Epithelial cell of esophagus (primary cell): ENCODE measurements at regions not wholly inside any gene's neighbourhood (a gene's known extent, or its start where the extent isn't known, plus 50 kb on each side); places are given as distances from the start of the nearest gene placed in this dataset.
"Not testable (repeated sequence)": the region's sequence is repeated elsewhere in the genome, so short reads cannot be mapped to it uniquely, and the experiment has no call there.

Experiments
- DNase-seq: peaks from one replicate; pipeline ENCODE4 v3.0.0; 2010; ENCODE audit warnings: low read depth
- H3K4me3 ChIP-seq: 2 replicates; pipeline ENCODE4 v1.5.1; 2011; ENCODE audit warnings: mild to moderate bottlenecking, low read length, control low read depth
- TF ChIP-seq, protein P1 (sequence below): IDR thresholded peaks from 2 replicates; pipeline ENCODE4 v1.5.1; 2011; ENCODE audit warnings: low read depth, mild to moderate bottlenecking, low read length, control low read depth, inconsistent platforms; ENCODE audit not compliant: insufficient read depth; ENCODE audit errors: missing control alignments

DNA sequence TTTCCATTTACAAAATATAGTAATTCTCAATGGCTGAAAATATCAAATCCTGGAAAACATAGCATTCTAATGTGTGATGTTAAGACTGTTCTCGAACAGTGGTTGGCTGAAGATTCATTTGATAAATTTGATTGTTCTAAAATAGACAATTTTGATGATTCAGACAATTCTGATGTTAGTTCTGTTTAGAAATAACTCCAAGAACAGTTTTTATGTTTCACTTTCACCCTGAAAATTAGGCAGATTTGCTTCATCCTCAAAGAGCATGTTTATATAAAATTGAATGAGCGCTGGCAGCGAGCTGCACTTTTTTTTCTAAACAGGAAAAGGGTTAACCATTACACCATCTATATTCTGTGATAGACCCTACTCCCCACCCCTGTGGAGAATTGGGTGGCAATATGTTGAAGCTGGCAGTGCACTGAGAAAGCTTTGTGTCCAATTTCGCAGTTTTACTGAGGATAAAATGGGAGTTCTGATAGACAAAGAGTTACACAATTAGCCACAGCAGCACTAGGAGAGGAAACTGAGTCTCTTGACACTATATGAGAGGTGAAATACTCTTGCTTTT lies 69.6 kb upstream of the TMED7 start:
- DNase-seq = no peak
- H3K4me3 ChIP-seq = no peak overlapping the region
- TF ChIP-seq, protein P1, sequence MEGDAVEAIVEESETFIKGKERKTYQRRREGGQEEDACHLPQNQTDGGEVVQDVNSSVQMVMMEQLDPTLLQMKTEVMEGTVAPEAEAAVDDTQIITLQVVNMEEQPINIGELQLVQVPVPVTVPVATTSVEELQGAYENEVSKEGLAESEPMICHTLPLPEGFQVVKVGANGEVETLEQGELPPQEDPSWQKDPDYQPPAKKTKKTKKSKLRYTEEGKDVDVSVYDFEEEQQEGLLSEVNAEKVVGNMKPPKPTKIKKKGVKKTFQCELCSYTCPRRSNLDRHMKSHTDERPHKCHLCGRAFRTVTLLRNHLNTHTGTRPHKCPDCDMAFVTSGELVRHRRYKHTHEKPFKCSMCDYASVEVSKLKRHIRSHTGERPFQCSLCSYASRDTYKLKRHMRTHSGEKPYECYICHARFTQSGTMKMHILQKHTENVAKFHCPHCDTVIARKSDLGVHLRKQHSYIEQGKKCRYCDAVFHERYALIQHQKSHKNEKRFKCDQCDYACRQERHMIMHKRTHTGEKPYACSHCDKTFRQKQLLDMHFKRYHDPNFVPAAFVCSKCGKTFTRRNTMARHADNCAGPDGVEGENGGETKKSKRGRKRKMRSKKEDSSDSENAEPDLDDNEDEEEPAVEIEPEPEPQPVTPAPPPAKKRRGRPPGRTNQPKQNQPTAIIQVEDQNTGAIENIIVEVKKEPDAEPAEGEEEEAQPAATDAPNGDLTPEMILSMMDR = no peak

DNA sequence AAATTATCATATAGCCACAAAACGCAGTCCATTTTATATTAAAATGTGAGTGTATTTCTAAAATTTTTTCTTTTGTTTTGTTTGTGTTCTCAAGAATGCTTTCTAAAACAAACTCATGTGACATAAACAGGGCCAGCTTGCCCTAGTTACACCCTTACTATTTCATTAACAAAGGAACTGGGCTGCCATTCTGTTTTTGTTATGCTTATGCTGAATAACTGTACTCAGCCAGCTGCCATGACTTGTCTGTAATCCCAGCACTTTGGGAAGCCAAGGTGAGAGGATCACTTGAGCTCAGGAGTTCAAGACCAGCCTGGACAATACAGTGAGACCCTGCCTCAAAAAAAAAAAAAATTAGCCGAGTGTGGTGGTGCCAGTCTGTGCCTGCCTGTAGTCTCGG lies 66.0 kb upstream of the TMED7 start:
- not testable (repeated sequence) for DNase-seq, H3K4me3 ChIP-seq

DNA sequence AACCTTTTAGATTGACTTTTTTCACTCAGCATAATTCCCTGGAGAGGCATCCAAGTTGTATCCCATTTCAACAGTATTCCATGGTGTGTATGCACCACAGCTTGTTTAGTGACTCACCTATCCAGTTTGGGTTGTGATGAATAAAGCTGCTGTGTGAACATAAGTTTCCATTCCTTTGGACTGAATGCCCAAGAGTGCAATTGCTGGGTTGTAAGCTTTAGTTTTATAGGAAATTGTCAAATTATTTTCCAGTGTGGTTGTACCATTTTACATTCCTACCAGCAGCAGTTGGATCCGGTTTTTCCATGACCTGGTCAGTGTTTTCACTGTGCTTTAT lies 60.9 kb upstream of the TMED7 start:
- TF ChIP-seq, protein P1 = no peak
- H3K4me3 ChIP-seq = no peak overlapping the region
- DNase-seq = peak; percentile 29

DNA sequence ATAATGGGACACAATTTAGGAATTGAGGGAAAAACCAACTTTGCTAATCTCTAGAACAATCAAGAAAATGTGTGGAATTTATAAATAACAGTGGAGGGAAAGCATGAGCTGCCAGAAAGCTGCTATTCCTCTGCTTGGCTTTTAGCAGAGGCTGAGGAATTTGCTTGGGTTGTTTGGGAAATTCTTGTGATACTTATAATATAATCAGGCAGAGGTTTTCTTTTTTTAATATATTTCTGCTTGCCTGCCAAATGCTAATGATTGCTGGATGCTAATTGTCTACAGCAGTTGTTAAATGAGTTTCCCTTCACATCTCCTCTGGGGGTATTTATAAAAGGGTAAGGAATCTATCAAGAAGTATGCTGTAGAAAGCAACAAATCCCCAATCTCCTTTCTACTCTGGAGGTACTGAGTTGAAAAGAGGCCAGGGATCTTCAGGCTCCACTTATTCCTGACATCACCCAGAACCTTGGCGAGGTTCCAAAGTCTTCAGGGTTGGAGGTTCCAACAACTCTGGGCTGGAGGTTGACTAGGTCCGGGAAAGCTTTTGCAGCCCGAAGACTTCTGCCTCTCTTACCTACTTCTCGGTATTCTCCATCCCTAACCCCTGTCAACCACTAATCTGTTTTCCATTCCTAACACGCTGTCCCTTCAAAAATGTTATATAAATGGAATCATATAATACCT lies 60.4 kb upstream of the TMED7 start:
- TF ChIP-seq, protein P1 = no peak
- no peak overlapping the region for H3K4me3 ChIP-seq
- no peak for DNase-seq

DNA sequence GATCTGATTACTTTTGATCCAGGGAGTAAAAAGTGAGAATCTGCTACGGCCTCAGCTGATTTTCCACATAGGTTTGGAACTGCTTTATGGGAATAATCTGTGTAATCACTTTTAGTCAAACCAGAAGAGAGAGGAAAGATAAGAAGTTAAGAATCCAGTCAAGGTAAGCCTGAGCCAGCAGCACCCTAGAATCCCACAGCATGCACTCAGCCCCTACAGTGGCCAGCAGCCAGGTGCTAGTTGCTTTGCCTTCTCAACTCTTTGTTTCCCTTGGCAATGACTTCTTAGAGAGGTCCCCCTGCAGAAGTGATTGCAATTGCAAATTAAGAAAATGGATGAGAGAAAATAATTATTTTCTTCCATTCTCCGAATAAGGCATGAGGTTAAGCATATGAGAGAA lies 59.7 kb upstream of the TMED7 start:
- TF ChIP-seq, protein P1 = no peak
- DNase-seq = no peak
- no peak overlapping the region for H3K4me3 ChIP-seq

DNA sequence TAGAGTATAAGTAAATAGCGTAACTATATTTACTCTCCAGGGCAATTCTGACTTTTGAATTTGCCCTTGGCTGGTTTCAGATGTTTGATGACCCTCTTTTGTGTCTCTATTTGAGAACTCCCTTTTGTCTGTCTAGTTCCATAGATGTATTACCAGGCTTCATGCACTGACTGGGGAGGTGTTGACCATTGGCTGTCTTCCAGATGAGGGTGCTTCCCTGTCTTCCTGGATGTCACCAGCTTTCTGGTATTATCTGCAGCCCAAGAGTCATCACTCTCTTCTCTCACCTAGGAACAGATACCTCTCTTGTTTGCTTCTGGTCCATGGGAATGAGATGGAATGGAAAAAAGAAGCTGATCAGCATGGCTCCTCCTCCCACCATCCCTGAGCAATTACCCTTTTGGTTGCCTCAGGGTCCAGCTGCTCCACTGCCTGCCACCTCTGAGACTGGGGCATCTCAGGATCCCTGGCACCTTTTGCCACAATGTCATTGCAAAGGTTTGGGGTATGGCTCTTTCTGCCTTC lies 58.7 kb upstream of the TMED7 start:
- TF ChIP-seq, protein P1 = no peak
- no peak for DNase-seq
- H3K4me3 ChIP-seq = no peak overlapping the region

DNA sequence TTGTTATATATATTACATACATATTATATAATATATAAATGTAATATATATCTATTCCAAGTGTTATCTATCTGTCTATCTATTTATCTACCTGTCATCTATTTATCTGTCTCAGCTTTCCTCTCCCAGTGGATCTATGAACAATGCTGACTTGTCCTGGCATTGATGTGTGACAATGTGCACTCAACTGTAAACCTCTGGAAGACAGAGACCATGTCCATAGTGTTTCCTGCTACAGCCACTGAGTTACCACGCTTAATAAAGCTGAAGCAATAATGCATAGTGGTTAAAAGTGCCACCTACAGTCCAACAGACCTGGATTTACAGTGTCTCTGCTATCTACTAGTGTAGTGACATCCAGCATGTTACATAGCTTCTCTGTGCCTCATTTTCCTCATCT lies 57.2 kb upstream of the TMED7 start:
- no peak overlapping the region for H3K4me3 ChIP-seq
- DNase-seq = no peak
- TF ChIP-seq, protein P1 = no peak
